ENCODE measurements at regions not wholly inside any gene's neighbourhood (a gene's known extent, or its start where the extent isn't known, plus 50 kb on each side); places are given as distances from the start of the nearest gene placed in this dataset.

DNA sequence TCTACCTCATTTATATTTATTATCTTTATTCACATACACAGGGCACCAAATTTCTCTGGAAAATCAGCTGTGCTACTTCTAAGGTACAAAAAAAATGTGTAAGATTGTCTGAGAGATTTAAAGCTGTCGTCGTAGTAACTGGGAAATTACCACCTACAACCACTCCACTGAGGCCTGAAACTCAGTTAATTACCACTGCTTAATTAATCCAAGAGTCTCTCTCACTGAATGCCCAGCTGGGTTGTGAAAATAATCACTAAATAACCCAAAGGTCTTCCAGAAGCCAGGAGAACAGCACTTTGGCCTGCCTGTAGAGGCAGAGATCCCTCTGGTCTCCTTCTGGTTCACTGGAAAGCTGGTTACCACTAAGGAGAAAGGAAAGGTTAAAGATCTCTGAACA is 207.2 kb upstream of the TMPO start:
- TF ChIP-seq GATA1 (IDR thresholded peaks at IDR 0.05; ENCODE audit: low read depth, low read length) (no peak), POLR2A (IDR thresholded peaks at IDR 0.05; ENCODE audit: low read length) (no peak)
- no peak for DNase-seq

DNA sequence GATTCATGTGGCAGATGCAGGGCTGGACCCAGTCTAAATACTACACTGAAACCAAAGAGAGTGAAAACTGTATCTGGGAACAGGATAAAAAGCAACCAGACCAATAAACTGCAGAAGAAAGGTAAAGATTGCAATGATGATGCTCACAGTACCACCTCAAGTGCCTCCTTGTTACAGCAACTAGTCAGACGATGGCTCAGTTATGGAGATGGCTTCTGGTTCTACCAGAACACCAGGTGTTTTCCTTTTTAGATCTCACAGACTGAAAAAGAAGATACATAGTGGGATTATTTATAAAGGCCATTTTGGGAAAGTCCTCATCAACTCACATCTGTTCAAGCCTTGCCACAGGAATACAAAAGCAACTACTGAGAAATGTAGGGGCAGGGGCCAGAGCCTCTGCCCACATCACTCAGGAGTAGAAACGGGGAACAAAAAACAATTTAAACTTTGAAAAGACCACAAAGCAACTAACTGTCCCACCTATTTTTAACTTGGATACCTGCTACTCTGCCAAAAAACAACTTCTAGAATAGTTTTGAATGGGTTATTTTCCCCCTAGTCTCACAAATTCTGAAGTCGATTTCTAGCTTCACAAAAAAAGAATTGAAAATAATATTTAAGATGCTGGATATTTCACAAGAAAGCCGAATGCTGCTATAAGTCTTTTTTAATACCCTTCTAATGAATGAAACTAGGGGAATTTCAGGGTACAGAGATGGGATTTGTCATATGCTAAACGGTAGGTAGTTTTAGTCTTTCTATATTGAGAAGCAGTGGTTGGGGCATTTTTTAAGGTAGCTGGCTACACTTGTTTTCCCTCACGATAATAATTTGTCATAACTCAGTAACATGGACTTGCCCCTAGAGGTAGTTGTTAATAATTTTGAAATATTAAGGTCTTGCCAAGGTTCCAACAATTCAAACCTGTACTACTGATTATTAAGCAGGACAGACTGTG is 197.2 kb upstream of the TMPO start:
- no peak for DNase-seq
- no peak for TF ChIP-seq GATA1 (IDR thresholded peaks at IDR 0.05; ENCODE audit: low read depth, low read length)
- no peak for TF ChIP-seq POLR2A (IDR thresholded peaks at IDR 0.05; ENCODE audit: low read length)

DNA sequence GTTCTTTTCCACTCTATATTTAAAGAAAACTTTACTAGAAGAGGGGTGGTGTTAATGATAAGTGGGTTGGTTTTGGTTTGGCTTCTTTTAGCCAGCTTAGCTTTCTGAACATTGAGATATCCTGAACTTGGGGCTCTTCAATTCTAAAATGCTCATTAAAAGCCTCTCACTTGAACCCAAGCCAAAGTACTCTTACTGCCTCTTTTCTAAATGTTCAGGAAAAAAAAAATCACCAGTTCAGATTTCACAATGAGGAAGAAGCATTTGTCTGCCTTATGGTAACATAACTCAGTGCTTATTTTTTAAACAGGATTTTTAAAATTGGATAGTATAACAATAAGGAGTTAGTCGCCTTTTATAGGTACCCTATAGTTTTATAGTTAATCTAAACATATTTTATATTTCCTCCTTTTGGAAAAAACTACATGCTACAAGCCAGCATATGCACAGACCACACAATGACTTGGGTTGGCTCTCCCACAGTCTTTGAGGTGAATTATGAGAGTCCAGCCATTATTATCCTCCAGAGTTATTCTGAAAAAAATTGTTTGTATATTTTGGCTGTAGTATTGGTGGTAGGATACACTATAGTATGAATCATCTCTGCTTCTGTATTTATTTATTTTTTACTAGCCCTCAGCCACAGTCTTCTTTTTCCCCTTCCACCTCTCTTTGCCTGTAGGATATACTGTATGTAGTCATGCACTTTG is 195.5 kb upstream of the TMPO start:
- DNase-seq = no peak

DNA sequence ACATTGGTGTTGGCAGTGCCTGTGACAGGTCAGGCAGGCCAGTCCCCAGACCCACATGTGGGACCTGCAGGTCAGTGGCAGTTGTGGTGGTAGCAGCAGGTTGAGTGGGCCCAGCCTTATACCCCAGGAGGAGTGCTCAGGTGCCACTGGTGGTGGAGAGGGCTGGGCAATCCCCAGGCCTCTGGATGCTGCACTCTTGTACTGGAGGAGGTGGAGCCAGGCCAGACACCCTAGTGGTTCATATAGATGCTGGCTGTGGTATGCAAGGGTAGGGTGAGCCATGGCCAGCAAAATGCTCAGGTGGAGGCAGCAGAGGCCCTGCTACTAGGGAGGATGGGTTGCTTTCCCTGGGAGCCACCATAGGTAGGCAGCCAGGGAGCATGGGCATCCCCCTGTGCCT is 190.4 kb upstream of the TMPO start:
- TF ChIP-seq POLR2A (IDR thresholded peaks at IDR 0.05; ENCODE audit: low read length) = no peak
- TF ChIP-seq GATA1 (IDR thresholded peaks at IDR 0.05; ENCODE audit: low read depth, low read length) = no peak
- no peak for DNase-seq

More for the DNA sequence above, 195.5 kb upstream of the TMPO start:
- no peak for TF ChIP-seq POLR2A (IDR thresholded peaks at IDR 0.05; ENCODE audit: low read length)
- no peak for TF ChIP-seq GATA1 (IDR thresholded peaks at IDR 0.05; ENCODE audit: low read depth, low read length)

DNA sequence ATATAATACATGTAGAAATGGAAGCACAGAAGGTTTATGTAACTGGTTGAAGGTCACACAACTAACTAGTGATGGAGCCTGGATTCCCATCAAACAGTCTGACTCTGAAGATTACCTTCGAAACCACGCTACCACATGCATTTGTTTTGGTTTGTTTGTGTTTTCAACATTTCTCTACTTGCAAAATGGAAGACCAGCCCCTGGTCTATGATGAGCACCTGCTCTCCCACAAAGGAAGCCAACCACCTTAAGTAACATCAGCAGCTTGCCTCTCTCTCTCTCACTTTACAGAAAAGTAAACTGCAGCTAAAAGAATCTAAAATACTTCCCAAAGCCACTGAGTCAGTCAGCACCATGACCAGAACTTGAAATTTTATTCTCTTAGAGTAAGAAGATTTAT is 186.9 kb upstream of the TMPO start:
- no peak for DNase-seq
- TF ChIP-seq GATA1 (IDR thresholded peaks at IDR 0.05; ENCODE audit: low read depth, low read length) (no peak), POLR2A (IDR thresholded peaks at IDR 0.05; ENCODE audit: low read length) (no peak)

DNA sequence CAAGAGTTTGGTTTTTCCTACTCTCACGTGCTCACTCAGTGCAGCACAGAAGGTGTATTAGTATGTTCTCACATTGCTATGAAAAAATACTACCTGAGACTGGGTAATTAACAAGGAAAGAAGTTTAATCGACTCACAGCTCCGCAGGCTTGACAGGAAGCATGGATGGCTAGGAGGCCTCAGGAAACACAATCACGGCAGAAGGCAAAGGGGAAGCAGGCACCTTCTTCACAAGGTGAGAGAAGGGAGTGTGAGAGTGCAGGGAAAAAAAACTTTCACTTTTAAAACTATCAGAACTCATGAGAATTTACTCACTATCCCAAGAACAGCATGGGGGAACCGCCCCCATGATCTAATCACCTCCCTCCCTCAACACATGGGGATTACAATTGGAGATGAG is 185.8 kb upstream of the TMPO start:
- TF ChIP-seq GATA1 (IDR thresholded peaks at IDR 0.05; ENCODE audit: low read depth, low read length) (no peak), POLR2A (IDR thresholded peaks at IDR 0.05; ENCODE audit: low read length) (no peak)
- no peak for DNase-seq

DNA sequence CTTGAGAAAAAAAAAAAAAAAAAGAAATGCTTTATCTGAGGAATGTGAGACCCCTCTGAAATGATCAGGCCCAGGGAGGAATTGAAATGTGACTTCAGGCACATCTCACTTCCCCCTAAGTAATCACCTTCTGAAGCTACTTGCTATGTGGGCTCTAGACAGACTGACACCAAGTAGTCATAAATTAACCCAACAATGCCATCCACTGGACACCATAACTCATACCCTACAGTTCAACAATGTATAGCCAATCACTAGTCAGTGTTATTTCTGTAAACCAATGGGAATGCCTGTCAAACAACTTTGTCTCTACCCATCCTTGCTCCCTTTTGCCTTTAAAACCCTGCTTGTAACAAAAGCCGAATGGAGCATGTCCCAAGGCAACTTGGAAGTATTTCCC is 182.7 kb upstream of the TMPO start:
- TF ChIP-seq GATA1 (IDR thresholded peaks at IDR 0.05; ENCODE audit: low read depth, low read length) (no peak), POLR2A (IDR thresholded peaks at IDR 0.05; ENCODE audit: low read length) (no peak)
- peak in 1 of 2 experiments; percentile 6 for DNase-seq

DNA sequence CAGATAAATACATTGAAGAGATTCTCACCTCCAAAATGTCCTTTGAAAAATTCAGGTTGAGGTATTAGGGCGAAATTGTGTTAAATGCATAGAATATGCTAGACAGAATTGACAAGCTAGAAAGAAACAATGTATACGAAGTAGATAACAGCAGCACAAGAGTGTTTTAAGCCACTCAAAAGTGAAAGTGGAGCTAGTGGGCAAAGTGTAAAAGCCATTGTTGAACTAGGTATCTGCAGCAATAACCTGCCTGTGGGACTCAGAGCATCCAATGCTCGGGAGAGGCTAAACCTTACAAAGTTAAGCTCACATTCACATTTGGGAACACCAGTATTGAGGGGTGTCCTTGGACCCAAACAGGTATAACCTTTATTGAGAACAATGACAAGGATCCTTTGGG is 180.6 kb upstream of the TMPO start:
- no peak for DNase-seq
- TF ChIP-seq POLR2A (IDR thresholded peaks at IDR 0.05; ENCODE audit: low read length) (no peak), GATA1 (IDR thresholded peaks at IDR 0.05; ENCODE audit: low read depth, low read length) (no peak)

DNA sequence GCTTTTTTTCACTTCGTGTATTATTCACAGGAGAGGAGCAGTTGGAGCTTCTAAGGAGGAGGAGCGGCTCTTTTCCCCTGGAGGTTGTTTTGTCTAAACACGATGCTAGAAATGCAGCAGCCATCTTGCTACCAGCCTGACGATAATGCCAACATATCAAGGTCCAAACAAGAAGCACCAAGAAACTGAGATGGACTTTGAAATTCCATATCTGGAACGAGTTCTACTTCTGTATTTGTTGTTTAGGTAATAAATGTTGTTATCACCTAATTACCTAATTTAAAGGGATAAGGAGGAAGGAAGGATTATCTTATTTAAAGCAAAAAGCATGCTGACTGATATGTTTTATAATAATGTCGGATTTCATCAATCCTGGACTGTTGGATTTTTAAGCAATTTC is 174.4 kb upstream of the TMPO start:
- no peak for DNase-seq
- TF ChIP-seq POLR2A (IDR thresholded peaks at IDR 0.05; ENCODE audit: low read length) = no peak
- no peak for TF ChIP-seq GATA1 (IDR thresholded peaks at IDR 0.05; ENCODE audit: low read depth, low read length)

DNA sequence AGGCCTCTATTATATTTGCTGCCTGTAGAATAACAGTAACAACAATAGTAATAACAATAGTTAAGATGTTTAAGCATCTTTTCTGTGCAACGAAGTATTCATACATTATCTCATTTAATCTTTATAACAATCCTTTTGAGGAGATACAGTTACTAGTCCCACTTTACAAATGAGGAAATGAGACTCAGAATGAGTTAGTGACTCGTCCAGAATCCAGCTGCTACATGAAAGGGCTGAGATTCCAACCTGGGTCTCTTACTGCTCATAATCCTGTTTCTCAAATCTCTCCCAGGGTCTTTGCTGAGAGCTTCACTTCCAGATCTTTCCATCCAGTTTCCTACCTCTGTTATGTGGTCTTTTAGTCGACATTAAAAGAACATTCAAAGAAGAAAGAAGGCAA is 173.7 kb upstream of the TMPO start:
- TF ChIP-seq POLR2A (IDR thresholded peaks at IDR 0.05; ENCODE audit: low read length) (no peak), GATA1 (IDR thresholded peaks at IDR 0.05; ENCODE audit: low read depth, low read length) (no peak)
- DNase-seq = no peak

DNA sequence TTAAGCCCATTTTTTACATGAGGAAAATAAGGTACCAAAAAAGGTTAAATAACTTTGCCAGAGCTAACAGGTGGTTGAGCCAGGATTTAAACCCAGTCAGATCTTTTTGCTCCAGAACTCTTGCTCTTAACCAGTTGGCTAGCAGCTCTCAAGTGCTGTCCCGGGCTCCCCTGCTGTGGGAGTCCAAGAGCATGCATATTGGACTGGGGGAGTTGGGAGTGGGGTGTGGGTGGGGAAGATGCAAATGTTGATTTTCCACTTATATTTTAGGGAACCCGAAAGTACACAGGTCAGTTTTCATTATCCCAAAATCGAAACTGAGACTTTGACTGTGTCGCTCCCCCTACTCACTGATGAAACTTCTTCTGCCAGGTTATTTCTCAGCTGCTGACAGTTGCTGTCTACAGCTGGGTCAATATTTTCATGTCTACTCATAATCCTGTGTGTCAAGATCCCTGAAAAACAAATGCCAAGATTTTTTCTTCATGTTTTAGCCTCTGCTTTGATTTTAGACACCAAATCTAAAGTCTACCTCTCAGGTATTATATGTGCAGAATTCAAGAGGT is 172.3 kb upstream of the TMPO start:
- no peak for DNase-seq
- TF ChIP-seq GATA1 (IDR thresholded peaks at IDR 0.05; ENCODE audit: low read depth, low read length) (no peak), POLR2A (IDR thresholded peaks at IDR 0.05; ENCODE audit: low read length) (no peak)

DNA sequence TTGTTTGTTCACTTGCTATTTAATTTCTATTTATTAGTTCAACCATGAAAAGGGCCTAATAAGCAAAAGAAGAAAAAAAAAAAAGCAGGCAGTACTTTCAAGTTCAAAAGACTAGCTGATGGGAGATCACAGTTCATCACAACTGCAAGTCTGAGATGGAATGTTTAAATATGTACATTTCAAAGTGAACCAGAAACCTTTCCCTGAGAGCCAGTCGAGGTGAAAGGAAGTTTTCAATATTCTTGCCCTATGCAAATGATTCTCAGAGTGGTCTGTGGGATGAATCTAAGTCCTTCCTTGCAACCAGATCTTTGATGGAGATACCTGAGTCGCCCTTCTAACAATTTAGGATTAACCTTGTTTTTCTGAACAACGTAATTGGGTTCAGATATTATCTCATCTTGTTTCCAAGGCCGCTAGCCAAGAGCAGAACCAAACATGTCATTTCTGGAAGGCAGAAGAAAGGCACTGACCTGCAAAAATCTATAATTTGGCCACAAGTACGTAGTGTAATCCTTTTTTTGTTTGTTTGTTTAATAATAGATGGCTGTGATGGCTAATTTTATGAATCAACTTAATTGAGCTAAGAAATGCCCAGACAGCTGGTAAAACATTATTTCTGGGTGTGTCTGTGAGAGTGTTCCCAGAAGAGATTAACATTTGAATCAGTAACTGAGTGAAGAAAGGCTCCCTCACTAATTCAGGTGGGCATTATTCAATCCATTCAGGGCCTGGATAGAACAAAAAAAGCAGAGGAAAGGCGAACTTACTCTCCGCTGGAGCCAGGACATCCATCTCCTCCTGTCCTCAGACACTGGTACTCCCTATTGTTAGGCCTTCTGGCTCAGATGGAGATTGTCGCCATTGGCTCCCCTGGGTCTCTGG is 171.1 kb upstream of the TMPO start:
- TF ChIP-seq POLR2A (IDR thresholded peaks at IDR 0.05; ENCODE audit: low read length) (no peak), GATA1 (IDR thresholded peaks at IDR 0.05; ENCODE audit: low read depth, low read length) (no peak)
- DNase-seq = no peak

DNA sequence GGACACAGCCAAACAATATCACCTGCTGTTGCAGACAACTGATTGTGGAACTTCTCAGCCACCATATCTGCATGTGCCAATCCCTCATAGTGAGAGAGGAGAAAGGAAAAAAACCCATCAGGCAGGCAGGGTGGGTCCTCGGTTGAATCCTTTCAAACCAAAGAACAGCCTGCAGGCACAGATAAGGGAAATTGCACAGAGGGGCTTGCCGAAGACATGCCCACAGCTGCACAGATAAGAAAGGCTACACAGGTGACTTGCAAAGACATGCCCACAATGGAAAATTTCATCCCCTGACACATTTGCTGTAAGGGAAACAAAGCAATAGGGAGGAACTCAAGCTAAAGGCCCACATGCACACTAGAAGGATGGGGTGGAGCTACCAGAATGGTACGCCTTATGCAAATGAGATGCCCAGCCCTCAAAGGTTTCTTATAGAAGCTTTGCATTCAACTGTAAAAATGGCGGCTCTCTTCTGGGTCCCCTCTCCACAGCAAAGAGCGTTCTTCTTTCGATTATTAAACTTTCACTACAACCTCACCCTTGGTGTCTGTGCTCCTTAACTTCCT is 170.0 kb upstream of the TMPO start:
- TF ChIP-seq POLR2A (IDR thresholded peaks at IDR 0.05; ENCODE audit: low read length) (no peak), GATA1 (IDR thresholded peaks at IDR 0.05; ENCODE audit: low read depth, low read length) (no peak)
- DNase-seq = peak; percentile 11 to 41
